Natural killer cell (primary cell): ENCODE measurements at regions not wholly inside any gene's neighbourhood (a gene's known extent, or its start where the extent isn't known, plus 50 kb on each side); places are given as distances from the start of the nearest gene placed in this dataset.

ENCODE experiments used
- ATAC-seq, 3 donors: fragments of 150-1000 bp in 2 of 3; fragments of 200-7000 bp in 1 of 3; cut with Tn5 transposase; 1 replicate in 1 of 3; 2 replicates in 2 of 3; pipeline ENCODE4 v1.10.0; 2021; ENCODE audit warnings: mild to moderate bottlenecking in 2 of 3, moderate library complexity in 2 of 3
- DNase-seq, 2 donors: peaks; one replicate each; pipeline versions ENCODE4 v3.0.0 to v3.0.0-alpha.2; 2013 to 2021; ENCODE audit warnings: mixed read lengths in 1 of 2
- H3K27ac ChIP-seq: one replicate; pipeline ENCODE4 v1.5.1; 2013; ENCODE audit warnings: mild to moderate bottlenecking, low read length
- H3K27me3 ChIP-seq: one replicate; pipeline ENCODE4 v1.6.1; 2013; ENCODE audit warnings: low read length; ENCODE audit not compliant: control insufficient read depth, insufficient read depth
- H3K36me3 ChIP-seq: one replicate; pipeline ENCODE4 v1.6.1; 2013; ENCODE audit warnings: low read length; ENCODE audit not compliant: control insufficient read depth, insufficient read depth
- H3K4me1 ChIP-seq: one replicate; pipeline ENCODE4 v1.6.1; 2013; ENCODE audit warnings: low read length; ENCODE audit not compliant: control insufficient read depth, insufficient read depth
- H3K4me3 ChIP-seq: one replicate; pipeline ENCODE4 v1.5.1; 2013; ENCODE audit warnings: low read length
- H3K9me3 ChIP-seq: one replicate; pipeline ENCODE4 v1.6.1; 2013; ENCODE audit warnings: low read length; ENCODE audit not compliant: control insufficient read depth, insufficient read depth
- H3K27ac Mint-ChIP-seq, 2 donors: one replicate each; pipeline ENCODE4 v1.8.0; 2022; ENCODE audit warnings: mild to moderate bottlenecking in 2 of 2, mixed read lengths in 2 of 2, moderate library complexity in 1 of 2
- H3K27me3 Mint-ChIP-seq, 2 donors: one replicate each; pipeline ENCODE4 v1.8.0; 2022; ENCODE audit warnings: low read depth in 2 of 2, mixed read lengths in 2 of 2
- H3K36me3 Mint-ChIP-seq: one replicate; pipeline ENCODE4 v1.8.0; 2022; ENCODE audit warnings: mixed read lengths
- H3K4me1 Mint-ChIP-seq, 2 donors: one replicate each; pipeline ENCODE4 v1.8.0; 2022; ENCODE audit warnings: mixed read lengths in 2 of 2
- H3K4me3 Mint-ChIP-seq: one replicate; pipeline ENCODE4 v1.8.0; 2022; ENCODE audit warnings: mild to moderate bottlenecking, moderate library complexity, mixed read lengths
- H3K9me3 Mint-ChIP-seq, 2 donors: one replicate each; pipeline ENCODE4 v1.8.0; 2022; ENCODE audit warnings: mixed read lengths in 2 of 2
- CTCF ChIP-seq: fragments of 200-600 bp; IDR thresholded peaks from one replicate; pipeline ENCODE4 v1.8.0; 2022; ENCODE audit warnings: antibody characterized with exemption
- WGBS: methylation state at CpG from one replicate; pipeline ENCODE4 v1.1.7; 2013; ENCODE audit warnings: missing lambda C conversion rate; ENCODE audit not compliant: insufficient coverage; 5-methylcytosine and 5-hydroxymethylcytosine counted together
- intact Hi-C: fragments of 100-400 bp; cut with micrococcal nuclease; formaldehyde crosslinking; loops from one replicate; pipeline ENCODE4 v1.14.2; 2022

GRCh38 chr16:61549327-61549726 is 486.9 kb downstream of the CDH8 start:
- intact Hi-C loops = no loop called here
- WGBS = no CpG with 5 or more reads among the region's 2 CpGs
- Mint-ChIP-seq H3K36me3 (peaks cover 9% of the 10 kb centered on the region), H3K27me3 (no peaks in the 10 kb centered on the region), H3K9me3 (peaks cover 12 to 13% of the 10 kb centered on the region in 2 donors), H3K4me3 (no peak overlapping the region), H3K27ac (no peak overlapping the region), H3K4me1 (no peaks in the 10 kb centered on the region)
- Histone ChIP-seq H3K4me3 (no peak overlapping the region), H3K4me1 (no peaks in the 10 kb centered on the region), H3K27ac (no peak overlapping the region), H3K27me3 (no peaks in the 10 kb centered on the region), H3K36me3 (no peaks in the 10 kb centered on the region), H3K9me3 (peaks cover 3% of the 10 kb centered on the region)
- no peak for DNase-seq
- no peak for TF ChIP-seq CTCF
- ATAC-seq = no peak

- Mint-ChIP-seq H3K9me3 (peaks cover 9 to 12% of the 10 kb centered on the region in 2 donors), H3K4me3 (no peak overlapping the region), H3K27me3 (no peaks in the 10 kb centered on the region), H3K4me1 (no peaks in the 10 kb centered on the region), H3K27ac (no peak overlapping the region), H3K36me3 (peaks cover 9% of the 10 kb centered on the region)
- ATAC-seq = no peak
- intact Hi-C loops = no loop called here
- Histone ChIP-seq H3K9me3 (peaks cover 3% of the 10 kb centered on the region), H3K4me3 (no peak overlapping the region), H3K36me3 (no peaks in the 10 kb centered on the region), H3K4me1 (no peaks in the 10 kb centered on the region), H3K27ac (no peak overlapping the region), H3K27me3 (no peaks in the 10 kb centered on the region)
- no peak for TF ChIP-seq CTCF
- no peak for DNase-seq
Measured at GRCh38 chr16:61547626-61548025, 488.6 kb downstream of the CDH8 start.

- H3K27ac Mint-ChIP-seq = no peak overlapping the region
- 42% methylated on average over 2 of the region's 2 CpGs for WGBS
- intact Hi-C loops = no loop called here
- DNase-seq (no peak), ATAC-seq (no peak)
- H3K36me3 Mint-ChIP-seq = peaks cover 9% of the 10 kb centered on the region
- H3K27ac ChIP-seq = no peak overlapping the region
- H3K9me3 ChIP-seq = peaks cover 3% of the 10 kb centered on the region
- no peak overlapping the region for H3K4me3 Mint-ChIP-seq
- no peak overlapping the region for H3K4me3 ChIP-seq
- no peaks in the 10 kb centered on the region for H3K36me3 ChIP-seq
- peaks cover 9 to 16% of the 10 kb centered on the region in 2 donors for H3K9me3 Mint-ChIP-seq
- H3K4me1 Mint-ChIP-seq = no peaks in the 10 kb centered on the region
- H3K4me1 ChIP-seq = no peaks in the 10 kb centered on the region
- no peaks in the 10 kb centered on the region for H3K27me3 Mint-ChIP-seq
- no peak for TF ChIP-seq CTCF
- no peaks in the 10 kb centered on the region for H3K27me3 ChIP-seq
Measured at GRCh38 chr16:61544165-61544564, 492.1 kb downstream of the CDH8 start.

- Mint-ChIP-seq H3K27ac (no peak overlapping the region), H3K27me3 (no peaks in the 10 kb centered on the region), H3K9me3 (peaks cover 14 to 18% of the 10 kb centered on the region in 2 donors), H3K36me3 (no peaks in the 10 kb centered on the region), H3K4me3 (no peak overlapping the region), H3K4me1 (no peaks in the 10 kb centered on the region)
- WGBS = 55% methylated on average over 3 of the region's 3 CpGs
- H3K4me3 ChIP-seq = no peak overlapping the region
- H3K27me3 ChIP-seq = no peaks in the 10 kb centered on the region
- peaks cover 3% of the 10 kb centered on the region for H3K9me3 ChIP-seq
- TF ChIP-seq CTCF = no peak
- ATAC-seq = no peak
- no peak overlapping the region for H3K27ac ChIP-seq
- no peaks in the 10 kb centered on the region for H3K4me1 ChIP-seq
- no peaks in the 10 kb centered on the region for H3K36me3 ChIP-seq
- no peak for DNase-seq
- intact Hi-C loops = no loop called here
Measured at GRCh38 chr16:61540216-61540615, 496.0 kb downstream of the CDH8 start.
